Embryonic facial prominence (tissue), 1 donor: ENCODE measurements at regions not wholly inside any gene's neighbourhood (a gene's known extent, or its start where the extent isn't known, plus 50 kb on each side); places are given as distances from the start of the nearest gene placed in this dataset.

Experiments used
- DNase-seq: peaks from one replicate; pipeline ENCODE4 v3.0.0-alpha.2; 2016; ENCODE audit errors: extremely low spot score

DNA sequence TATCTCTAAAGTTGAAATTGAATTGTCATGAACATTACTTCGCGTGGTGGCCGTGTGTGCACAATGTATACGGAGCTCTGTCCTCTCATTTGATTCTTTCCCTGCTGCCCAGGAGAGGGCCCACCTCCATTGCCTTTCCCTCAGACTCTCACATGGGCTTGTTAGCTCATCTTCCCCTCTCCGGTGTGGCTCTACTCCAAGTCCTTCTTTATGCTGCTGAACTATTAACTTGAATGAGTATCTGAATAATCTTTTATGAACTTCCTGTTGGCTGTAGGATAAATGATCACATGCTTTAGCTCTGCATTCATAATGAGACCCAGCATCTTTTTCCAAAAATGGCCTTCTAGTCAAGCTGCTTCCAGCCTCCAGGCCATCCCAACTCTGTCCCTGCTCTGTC is 68.8 kb upstream of the CLNK start:
- no peak for DNase-seq

DNA sequence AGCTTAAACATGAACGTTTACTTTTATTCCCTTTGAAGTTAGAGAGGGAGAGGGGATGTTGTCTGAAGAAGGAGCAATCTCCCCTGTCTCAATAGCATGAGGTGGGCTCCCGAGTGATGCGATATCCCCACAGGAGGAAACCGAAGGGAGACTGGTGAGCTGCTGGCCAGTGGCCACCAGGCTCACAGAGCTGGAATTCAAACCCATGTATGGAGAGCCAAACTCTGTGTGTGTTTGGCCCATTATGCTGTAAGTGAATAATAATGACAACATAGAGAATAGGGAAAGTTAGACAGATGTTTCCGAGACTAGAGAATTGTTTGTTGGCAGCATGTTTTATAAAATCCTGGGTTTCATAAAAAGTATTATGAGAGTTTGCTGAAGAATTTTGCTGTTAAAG is 66.1 kb upstream of the CLNK start:
- no peak for DNase-seq

DNA sequence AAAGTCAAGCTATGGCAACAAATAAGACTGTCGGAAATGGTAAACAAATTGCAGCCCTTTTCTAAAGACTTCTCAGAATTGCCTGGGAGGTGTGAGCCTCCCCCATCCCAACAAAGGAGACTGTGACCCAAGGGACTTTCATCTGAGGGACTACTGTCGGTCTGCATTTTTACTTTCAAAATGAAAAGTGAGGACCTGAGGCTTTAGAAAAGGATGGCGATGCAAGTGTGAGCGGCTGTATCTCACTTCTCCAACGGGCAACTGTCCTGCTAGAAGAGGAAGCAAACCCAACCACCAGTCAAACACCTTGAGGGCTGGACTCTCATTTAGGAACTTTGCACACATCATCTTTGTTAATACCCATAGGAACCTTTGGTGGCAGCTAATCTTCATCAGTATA is 62.6 kb upstream of the CLNK start:
- DNase-seq: no peak

DNA sequence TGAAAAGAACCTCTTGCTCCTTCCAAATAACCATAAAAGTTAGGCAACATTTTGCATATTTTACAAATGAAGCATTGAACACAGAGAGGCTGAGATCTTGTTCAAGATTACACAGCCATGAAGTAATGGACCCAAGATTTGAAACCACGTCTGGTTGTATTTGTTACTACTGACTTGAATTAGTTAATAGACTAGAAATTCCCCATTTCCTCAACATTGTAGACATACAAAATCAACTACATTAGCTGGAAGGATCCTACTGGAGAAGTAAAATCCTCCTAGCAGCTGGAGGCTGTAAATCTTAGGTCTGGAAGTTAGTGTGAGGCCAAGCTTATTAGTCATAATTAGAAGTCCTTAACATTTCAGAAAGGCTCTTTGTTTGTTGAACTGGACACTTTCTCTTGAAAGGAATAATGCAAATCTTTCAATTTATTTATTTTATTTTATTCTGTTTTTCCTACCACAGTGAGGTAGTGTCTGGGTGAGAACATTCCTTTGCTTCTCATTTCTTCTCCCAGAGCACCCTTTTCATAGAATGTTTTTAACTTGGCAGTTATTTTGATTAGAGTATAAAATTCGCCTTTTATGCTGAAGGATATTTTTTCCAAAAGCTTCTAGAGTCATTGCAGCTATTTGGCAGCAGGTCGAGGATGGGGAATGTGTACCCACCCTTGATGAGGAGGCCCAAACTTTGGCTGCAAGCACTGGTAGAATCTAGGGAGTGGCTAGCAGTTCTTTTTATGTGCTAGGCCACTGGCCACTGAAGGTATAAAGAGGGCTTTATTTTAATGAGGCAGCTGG is 62.0 kb upstream of the CLNK start:
- no peak for DNase-seq

DNA sequence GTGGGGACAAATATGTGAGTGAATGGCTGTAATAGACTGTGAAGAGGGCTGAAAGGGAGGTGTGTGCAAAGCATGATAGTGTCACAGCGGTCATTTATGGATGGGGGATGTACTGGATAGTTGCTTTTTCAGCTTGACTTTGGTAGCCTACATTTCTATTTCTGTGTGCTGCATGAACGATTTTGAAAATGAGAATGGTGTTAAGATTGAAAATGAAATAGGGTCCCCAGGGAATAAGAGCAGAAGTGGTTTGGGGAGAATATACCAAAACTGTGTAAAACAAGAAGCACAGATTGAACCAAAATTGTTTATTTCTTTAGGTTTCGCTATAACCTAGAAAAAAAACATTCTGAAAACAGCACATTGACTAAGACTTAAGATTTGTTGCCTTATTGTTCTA is 58.8 kb upstream of the CLNK start:
- no peak for DNase-seq

DNA sequence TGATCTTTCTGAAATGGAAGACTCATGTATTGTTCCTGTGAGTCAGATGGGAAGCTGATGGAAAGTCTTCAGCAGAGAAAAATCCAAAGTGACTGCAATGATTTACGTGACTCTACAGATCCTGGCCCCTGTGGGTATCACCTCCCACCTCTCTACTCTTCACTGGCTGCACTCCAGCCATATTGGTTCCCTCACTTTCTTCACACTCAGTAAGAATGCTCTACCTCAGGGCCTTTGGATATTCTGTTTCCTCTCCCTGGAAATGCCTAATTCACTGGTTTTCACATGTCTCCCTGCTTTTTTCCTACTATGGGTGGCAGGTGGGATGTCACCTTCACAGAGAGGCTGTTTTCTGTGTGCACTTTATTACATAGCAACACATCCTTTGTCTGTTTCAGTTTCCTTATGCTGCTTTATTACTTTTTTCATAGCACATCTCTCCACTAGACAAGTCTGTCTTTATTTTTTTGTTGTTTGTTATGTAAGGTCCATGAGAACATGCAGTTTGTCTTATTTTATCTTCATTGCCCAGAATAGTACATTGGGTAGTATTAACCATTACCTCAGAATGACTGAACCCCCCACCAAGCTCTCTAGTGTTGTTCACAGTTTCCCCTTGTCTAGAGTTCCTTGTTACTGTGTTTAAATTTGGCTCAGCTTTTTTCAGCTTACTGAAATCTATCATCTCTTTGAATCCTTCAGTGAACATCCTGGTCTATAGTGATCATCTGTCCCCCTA is 57.6 kb upstream of the CLNK start:
- DNase-seq: no peak

DNA sequence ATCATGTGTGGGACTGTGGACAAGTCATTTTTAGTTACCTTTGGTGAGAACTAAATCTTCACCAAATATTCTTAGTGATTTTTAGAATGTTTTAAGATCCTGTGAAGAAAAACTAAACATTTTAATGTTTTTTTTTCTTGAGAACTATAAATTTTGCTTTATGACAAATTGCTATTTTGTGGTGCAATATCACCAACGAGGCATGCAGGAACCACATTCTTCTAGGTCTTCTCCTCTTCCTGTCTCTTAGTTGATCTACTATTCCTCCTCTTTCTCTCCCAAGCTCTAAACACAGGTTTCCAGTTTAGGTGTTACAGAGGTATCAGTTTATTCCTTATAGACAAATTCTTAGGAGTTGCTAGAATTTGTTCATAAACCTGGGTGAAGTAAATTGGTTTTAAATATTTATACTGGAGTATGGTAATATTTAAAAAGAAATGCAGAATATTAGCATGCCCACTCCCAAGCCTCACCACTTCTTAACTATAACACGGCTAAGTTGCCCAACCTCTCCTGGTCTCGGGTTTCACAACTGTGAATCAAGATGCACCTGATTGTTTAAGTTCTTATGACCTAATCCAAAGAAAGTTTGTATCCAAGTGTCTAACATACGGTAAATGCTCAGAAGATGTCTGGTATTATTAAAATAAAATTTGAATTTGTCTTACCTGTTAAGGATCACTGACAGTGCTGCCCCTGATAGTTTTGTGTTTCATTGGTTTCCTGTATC is 56.5 kb upstream of the CLNK start:
- DNase-seq: no peak

DNA sequence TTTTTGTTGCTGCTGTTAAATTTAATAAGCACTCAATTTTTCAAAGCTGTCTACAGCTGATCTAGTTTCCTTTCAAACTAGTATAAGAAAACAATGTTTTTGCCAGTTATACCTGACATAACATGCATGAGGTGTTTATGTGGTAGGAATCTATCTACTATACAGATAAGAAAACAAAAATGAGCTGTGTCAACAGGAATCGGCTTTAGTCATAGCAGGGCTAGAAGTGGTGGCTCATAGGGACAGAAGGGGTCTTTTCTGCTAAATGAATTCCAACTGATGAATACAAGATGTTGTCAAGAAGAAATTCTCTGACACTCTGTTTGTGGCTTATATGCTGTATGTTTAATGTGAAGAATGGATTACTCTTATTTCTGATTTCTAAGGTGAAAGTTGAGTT is 55.7 kb upstream of the CLNK start:
- DNase-seq: no peak

DNA sequence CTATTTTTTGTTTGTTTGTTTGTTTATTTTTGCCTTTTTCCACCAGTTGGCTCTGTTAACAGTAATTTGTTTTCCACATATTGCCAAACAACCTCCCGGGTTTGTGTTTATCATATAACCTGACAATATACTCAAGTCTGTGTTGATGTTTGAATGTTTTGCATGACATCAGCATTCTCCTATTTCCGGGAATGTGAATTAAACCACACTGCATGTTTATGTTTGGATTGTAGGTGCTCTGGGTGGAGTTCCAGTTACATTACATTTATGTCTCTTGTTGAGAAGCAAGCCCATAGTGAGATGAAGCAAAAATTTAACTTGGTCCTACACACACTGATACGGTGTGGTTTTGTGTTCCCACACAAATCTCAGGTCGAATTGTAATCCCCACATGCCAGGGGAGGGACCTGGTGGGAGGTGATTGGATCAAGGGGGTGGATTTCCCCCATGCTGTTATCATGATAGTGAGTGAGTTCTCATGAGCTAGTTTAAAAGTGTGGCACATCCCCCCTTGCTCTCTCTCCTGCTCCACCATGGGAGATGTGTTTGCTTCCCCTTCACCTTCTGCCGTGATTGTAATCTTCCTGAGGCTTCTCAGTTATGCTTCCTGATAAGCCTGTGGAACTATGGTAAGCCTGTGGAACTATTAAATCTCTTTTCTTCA is 54.4 kb upstream of the CLNK start:
- no peak for DNase-seq

DNA sequence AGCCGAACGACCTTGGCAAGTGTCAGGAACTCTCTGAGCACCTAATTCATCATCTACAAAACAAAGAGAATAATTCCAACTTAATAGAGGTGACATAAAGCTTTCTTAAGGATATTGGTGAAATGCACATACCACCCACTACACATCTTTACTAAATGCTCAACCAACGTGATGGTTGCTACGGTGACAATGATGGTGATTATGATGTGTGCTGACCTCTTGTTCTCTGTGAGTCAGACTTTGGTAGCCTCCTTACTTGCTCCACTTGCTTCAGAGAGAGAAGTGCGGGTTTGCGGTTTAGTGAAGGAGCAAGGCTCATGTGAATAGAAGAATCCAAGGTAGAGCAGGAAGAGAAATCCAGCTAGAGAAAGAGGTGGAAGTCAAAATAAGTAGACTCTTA is 52.8 kb upstream of the CLNK start:
- no peak for DNase-seq

DNA sequence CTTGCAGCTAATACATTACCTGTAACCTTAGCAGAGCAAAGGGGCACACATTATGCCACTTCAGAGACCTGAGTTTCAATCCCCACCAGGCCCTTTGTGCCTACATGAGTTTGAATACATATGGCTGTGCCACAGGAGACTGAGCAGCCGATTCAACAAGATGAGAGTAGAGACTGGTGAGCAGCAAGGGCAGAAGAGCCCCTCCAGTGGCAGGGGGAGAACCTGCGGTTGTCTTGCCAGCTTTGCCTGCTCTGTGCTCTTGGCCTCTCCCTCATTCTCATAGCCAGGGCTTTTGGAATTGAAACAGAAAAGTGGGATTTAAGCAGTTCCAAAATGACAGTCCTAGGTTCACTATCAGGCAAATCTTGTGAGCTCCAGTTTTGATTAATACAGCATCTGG is 52.3 kb upstream of the CLNK start:
- DNase-seq: no peak

DNA sequence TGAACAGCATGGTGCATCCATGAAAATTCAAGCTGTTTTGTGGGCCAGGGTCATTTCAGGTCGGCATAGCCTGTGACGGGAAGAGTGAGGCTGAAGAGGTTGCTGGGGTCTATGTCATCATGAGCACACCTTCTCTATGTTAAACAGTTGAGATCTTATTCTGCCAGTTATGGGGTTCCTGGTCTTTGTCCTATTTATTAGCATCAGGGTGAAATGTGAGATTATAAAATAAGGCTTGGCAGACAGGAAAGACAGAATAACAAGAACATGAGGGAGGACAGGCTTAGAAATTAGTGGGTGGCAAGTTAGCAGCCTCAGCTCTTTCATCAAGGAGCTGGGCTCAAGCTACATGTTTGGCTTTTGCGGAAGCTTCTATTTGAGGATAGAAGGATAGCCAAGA is 51.7 kb upstream of the CLNK start:
- DNase-seq: no peak

DNA sequence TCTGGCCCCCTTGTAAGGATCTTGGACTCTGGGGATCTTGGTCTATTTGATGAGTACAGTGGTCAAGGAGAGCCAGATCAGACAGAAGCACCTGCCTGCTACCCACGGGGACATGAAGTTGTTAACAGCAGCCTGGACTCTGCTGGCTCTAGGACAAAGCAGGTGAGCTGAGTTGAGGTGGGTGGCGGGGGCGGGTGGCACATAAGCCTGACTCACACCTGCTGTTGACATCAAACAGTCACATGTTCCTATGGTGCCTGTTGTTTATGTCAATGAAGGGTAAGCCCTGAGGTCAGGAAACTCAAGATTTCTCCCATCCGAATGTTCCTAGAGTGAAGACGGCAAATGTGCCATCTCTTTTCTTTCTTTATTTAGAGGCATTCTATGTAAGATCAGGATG is 50.1 kb upstream of the CLNK start:
- DNase-seq: no peak
